ENCODE measurements at regions not wholly inside any gene's neighbourhood (a gene's known extent, or its start where the extent isn't known, plus 50 kb on each side); places are given as distances from the start of the nearest gene placed in this dataset.

GRCh38 chr2:22189893-22190480, 1066.2 kb downstream of the TDRD15 start:
- DNase-seq, result no peak

GRCh38 chr2:22194218-22194617, 1070.5 kb downstream of the TDRD15 start:
- no peak for DNase-seq

GRCh38 chr2:22196806-22197205, 1073.0 kb downstream of the TDRD15 start:
- no peak for DNase-seq

- no peak for DNase-seq
Observed at GRCh38 chr2:22198381-22199283, 1074.9 kb downstream of the TDRD15 start.

GRCh38 chr2:22199994-22200393, 1076.2 kb downstream of the TDRD15 start:
- no peak for DNase-seq

GRCh38 chr2:22209545-22209944, 1085.8 kb downstream of the TDRD15 start:
- DNase-seq, result no peak

GRCh38 chr2:22213237-22213636, 1089.5 kb downstream of the TDRD15 start:
- no peak for DNase-seq

GRCh38 chr2:22215517-22215916, 1091.7 kb downstream of the TDRD15 start:
- no peak for DNase-seq

- no peak for DNase-seq
Observed at GRCh38 chr2:22217881-22218280, 1094.1 kb downstream of the TDRD15 start.

- DNase-seq, result no peak
Observed at GRCh38 chr2:22221006-22221405, 1097.2 kb downstream of the TDRD15 start.

- no peak for DNase-seq
Observed at GRCh38 chr2:22238967-22239366, 1115.2 kb downstream of the TDRD15 start.

GRCh38 chr2:22247466-22247865, 1123.7 kb downstream of the TDRD15 start:
- no peak for DNase-seq

- DNase-seq, result no peak
Observed at GRCh38 chr2:22248851-22249250, 1125.1 kb downstream of the TDRD15 start.

GRCh38 chr2:22253171-22253570, 1129.4 kb downstream of the TDRD15 start:
- no peak for DNase-seq

- no peak for DNase-seq
Observed at GRCh38 chr2:22261165-22261564, 1123.8 kb upstream of the KLHL29 start.

- no peak for DNase-seq
Observed at GRCh38 chr2:22270341-22270740, 1114.6 kb upstream of the KLHL29 start.

GRCh38 chr2:22273853-22274252, 1111.1 kb upstream of the KLHL29 start:
- DNase-seq, result no peak

GRCh38 chr2:22274661-22275060, 1110.3 kb upstream of the KLHL29 start:
- no peak for DNase-seq

- DNase-seq, result no peak
Observed at GRCh38 chr2:22276696-22277095, 1108.3 kb upstream of the KLHL29 start.

- DNase-seq, result no peak
Observed at GRCh38 chr2:22279541-22279940, 1105.4 kb upstream of the KLHL29 start.

GRCh38 chr2:22281033-22281432, 1103.9 kb upstream of the KLHL29 start:
- DNase-seq, result no peak

- DNase-seq, result no peak
Observed at GRCh38 chr2:22282220-22282619, 1102.8 kb upstream of the KLHL29 start.

- no peak for DNase-seq
Observed at GRCh38 chr2:22282916-22283315, 1102.1 kb upstream of the KLHL29 start.

- DNase-seq, result no peak
Observed at GRCh38 chr2:22283436-22283835, 1101.5 kb upstream of the KLHL29 start.

- DNase-seq, result no peak
Observed at GRCh38 chr2:22290302-22290701, 1094.7 kb upstream of the KLHL29 start.

Measured in stimulated activated CD4-positive, alpha-beta T cell treated with anti-CD3 and anti-CD28 coated beads, Interleukin-4, amount 100 ng/mL, for 24 hours (primary cell).